Liver (tissue), 3 donors: ENCODE measurements at regions not wholly inside any gene's neighbourhood (a gene's known extent, or its start where the extent isn't known, plus 50 kb on each side); places are given as distances from the start of the nearest gene placed in this dataset.

Experiments used
- EGR1 ChIP-seq, 2 donors: IDR thresholded peaks; 2 replicates each; pipeline ENCODE4 v1.6.1; 2016 to 2018; ENCODE audit warnings: antibody characterized with exemption in 2 of 2, low read depth in 2 of 2
- GABPA ChIP-seq, 2 donors: IDR thresholded peaks in 1 of 2; conservative IDR thresholded peaks in 1 of 2; 2 replicates each; pipeline ENCODE4 v1.6.1; 2016; ENCODE audit warnings: antibody characterized with exemption in 2 of 2, mild to moderate bottlenecking in 1 of 2, moderate library complexity in 1 of 2
- RAD21 ChIP-seq, 2 donors: IDR thresholded peaks; 2 replicates each; pipeline ENCODE4 v1.6.1; 2016; ENCODE audit warnings: antibody characterized with exemption in 2 of 2, mild to moderate bottlenecking in 2 of 2
- SP1 ChIP-seq: IDR thresholded peaks from 2 replicates; pipeline ENCODE4 v1.6.1; 2018; ENCODE audit warnings: antibody characterized with exemption, mild to moderate bottlenecking
- TAF1 ChIP-seq: conservative IDR thresholded peaks from 2 replicates; pipeline ENCODE4 v1.6.1; 2016; ENCODE audit warnings: antibody characterized with exemption, mild to moderate bottlenecking
- TF ChIP-seq, protein P1 (sequence below): fragments of 150-350 bp; IDR thresholded peaks from 2 replicates; pipeline ENCODE4 v1.5.1; 2017; ENCODE audit warnings: improper control_type of control experiment, low read depth, low read length; ENCODE audit not compliant: missing input control
- TF ChIP-seq, protein P2 (sequence below): IDR thresholded peaks from 2 replicates; pipeline ENCODE4 v1.6.1; 2016; ENCODE audit warnings: antibody characterized with exemption
- donor health status: healthy.
- donor health status: healthy.

DNA sequence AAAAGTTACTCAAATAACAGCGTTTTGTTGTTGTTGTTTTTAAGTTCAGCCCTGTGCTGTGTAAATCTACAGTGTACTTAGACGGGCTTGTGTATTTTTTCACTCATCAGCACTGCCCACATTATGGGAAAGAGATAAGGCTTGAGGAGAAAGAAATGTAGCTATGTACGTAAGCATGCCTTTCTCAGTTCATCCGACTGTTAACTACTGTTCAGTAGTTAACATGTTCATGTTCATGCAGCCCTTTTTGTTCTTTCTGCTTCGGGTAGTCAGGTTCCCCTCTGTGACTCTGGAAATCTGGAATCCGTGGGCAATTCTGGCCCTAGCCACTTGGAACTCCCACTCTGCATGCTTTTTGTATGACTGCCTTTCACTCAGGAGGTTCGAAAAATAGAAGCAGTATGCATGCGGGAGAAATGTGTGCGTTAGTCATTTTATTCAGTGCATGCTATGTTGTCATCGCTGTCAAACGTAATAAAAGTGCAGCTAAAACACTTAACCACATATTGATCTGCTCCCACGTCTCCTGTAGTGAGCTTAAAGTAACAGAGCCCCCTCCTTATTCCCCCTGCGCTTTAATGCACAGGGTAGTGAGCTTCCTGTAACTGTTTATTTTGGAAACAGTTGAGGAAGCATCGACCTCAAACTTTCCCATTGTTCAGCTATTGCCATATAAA is 283.1 kb upstream of the NR2F2 start:
- TF ChIP-seq, protein P1, sequence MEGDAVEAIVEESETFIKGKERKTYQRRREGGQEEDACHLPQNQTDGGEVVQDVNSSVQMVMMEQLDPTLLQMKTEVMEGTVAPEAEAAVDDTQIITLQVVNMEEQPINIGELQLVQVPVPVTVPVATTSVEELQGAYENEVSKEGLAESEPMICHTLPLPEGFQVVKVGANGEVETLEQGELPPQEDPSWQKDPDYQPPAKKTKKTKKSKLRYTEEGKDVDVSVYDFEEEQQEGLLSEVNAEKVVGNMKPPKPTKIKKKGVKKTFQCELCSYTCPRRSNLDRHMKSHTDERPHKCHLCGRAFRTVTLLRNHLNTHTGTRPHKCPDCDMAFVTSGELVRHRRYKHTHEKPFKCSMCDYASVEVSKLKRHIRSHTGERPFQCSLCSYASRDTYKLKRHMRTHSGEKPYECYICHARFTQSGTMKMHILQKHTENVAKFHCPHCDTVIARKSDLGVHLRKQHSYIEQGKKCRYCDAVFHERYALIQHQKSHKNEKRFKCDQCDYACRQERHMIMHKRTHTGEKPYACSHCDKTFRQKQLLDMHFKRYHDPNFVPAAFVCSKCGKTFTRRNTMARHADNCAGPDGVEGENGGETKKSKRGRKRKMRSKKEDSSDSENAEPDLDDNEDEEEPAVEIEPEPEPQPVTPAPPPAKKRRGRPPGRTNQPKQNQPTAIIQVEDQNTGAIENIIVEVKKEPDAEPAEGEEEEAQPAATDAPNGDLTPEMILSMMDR: no peak
- TF ChIP-seq TAF1: no peak
- no peak for TF ChIP-seq GABPA (IDR thresholded peaks at IDR 0.05 in 1 of 2, conservative IDR thresholded peaks at IDR 0.05 in 1 of 2)
- no peak for TF ChIP-seq EGR1 (IDR thresholded peaks at IDR 0.05; ENCODE audit: low read depth in 2 of 2)
- TF ChIP-seq, protein P2, sequence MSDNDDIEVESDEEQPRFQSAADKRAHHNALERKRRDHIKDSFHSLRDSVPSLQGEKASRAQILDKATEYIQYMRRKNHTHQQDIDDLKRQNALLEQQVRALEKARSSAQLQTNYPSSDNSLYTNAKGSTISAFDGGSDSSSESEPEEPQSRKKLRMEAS: no peak
- TF ChIP-seq RAD21 (IDR thresholded peaks at IDR 0.05): no peak
- no peak for TF ChIP-seq SP1
